Left lung (tissue), 4 donors: ENCODE measurements at regions not wholly inside any gene's neighbourhood (a gene's known extent, or its start where the extent isn't known, plus 50 kb on each side); places are given as distances from the start of the nearest gene placed in this dataset.
A peak's percentile ranks its signal among the peaks of the same experiment; 100 is the strongest.

ENCODE experiments used
- ATAC-seq: fragments of 200-7000 bp; cut with Tn5 transposase; one replicate; pipeline ENCODE4 v1.9.1; 2020; ENCODE audit warnings: moderate library complexity
- DNase-seq, 4 donors: peaks; one replicate each; pipeline ENCODE4 v3.0.0-alpha.2; 2013 to 2020
- H3K27ac ChIP-seq, 2 donors: fragments of 200-600 bp; sonication (generic) in 1 of 2; one replicate each; pipeline versions ENCODE4 v1.5.0 to v1.8.0; 2020 to 2021
- H3K27me3 ChIP-seq, 2 donors: fragments of 200-600 bp; sonication (generic) in 1 of 2; one replicate each; pipeline versions ENCODE4 v1.5.0 to v1.8.0; 2020 to 2021
- H3K36me3 ChIP-seq, 2 donors: fragments of 200-600 bp; sonication (generic) in 1 of 2; one replicate each; pipeline versions ENCODE4 v1.5.0 to v1.8.0; 2020 to 2021
- H3K4me1 ChIP-seq, 2 donors: fragments of 200-600 bp; one replicate each; pipeline ENCODE4 v1.8.0; 2021
- H3K4me3 ChIP-seq, 2 donors: fragments of 200-600 bp; sonication (generic) in 1 of 2; one replicate each; pipeline versions ENCODE4 v1.5.0 to v1.8.0; 2020 to 2021; ENCODE audit warnings: mild to moderate bottlenecking in 1 of 2
- H3K9me3 ChIP-seq, 2 donors: fragments of 200-600 bp; sonication (generic) in 1 of 2; one replicate each; pipeline versions ENCODE4 v1.5.0 to v1.8.0; 2020 to 2021
- CTCF ChIP-seq, 2 donors: fragments of 200-600 bp; sonication (generic) in 1 of 2; IDR thresholded peaks; one replicate each; pipeline versions ENCODE4 v1.5.0 to v1.8.0; 2021; ENCODE audit warnings: antibody characterized with exemption in 2 of 2
- intact Hi-C, 2 donors: fragments of 100-400 bp; cut with DNase I; formaldehyde crosslinking; loops; one replicate each; pipeline versions ENCODE4 v1.11.2 to v1.14.2; 2022
- donor health status: DM: no; HTN: yes; CAD: no.
- donor health status: DM: no; HTN: no; CAD: no.

- Histone ChIP-seq H3K4me1 (no peaks in the 10 kb centered on the region), H3K27me3 (no peaks in the 10 kb centered on the region), H3K27ac (no peak overlapping the region), H3K36me3 (no peaks in the 10 kb centered on the region), H3K9me3 (peaks cover 0 to 12% of the 10 kb centered on the region in 2 donors), H3K4me3 (no peak overlapping the region)
- intact Hi-C loops = no loop called here
- ATAC-seq (no peak), DNase-seq (no peak)
- TF ChIP-seq CTCF (IDR thresholded peaks at IDR 0.05) = no peak
Measured at GRCh38 chr13:84191139-84191538, 308.9 kb upstream of the SLITRK1 start.

GRCh38 chr13:84187626-84188025, 305.4 kb upstream of the SLITRK1 start:
- no peak overlapping the region for H3K27ac ChIP-seq
- ATAC-seq (no peak), DNase-seq (no peak)
- H3K36me3 ChIP-seq = no peaks in the 10 kb centered on the region
- no peak for TF ChIP-seq CTCF (IDR thresholded peaks at IDR 0.05)
- no peaks in the 10 kb centered on the region for H3K9me3 ChIP-seq
- intact Hi-C loops = no loop called here
- no peak overlapping the region for H3K4me3 ChIP-seq
- no peaks in the 10 kb centered on the region for H3K27me3 ChIP-seq
- H3K4me1 ChIP-seq = no peaks in the 10 kb centered on the region

GRCh38 chr13:84139561-84140158, 257.4 kb upstream of the SLITRK1 start:
- intact Hi-C loops = no loop called here
- ATAC-seq = no peak
- no peaks in the 10 kb centered on the region for H3K27me3 ChIP-seq
- no peak overlapping the region for H3K4me3 ChIP-seq
- no peak for TF ChIP-seq CTCF (IDR thresholded peaks at IDR 0.05)
- H3K4me1 ChIP-seq = no peaks in the 10 kb centered on the region
- no peak overlapping the region for H3K27ac ChIP-seq
- no peak for DNase-seq
- H3K36me3 ChIP-seq = no peaks in the 10 kb centered on the region
- H3K9me3 ChIP-seq = no peaks in the 10 kb centered on the region

- H3K27ac ChIP-seq = no peak overlapping the region
- intact Hi-C loops = no loop called here
- H3K36me3 ChIP-seq = no peaks in the 10 kb centered on the region
- no peaks in the 10 kb centered on the region for H3K27me3 ChIP-seq
- DNase-seq (no peak), ATAC-seq (peak; percentile 59)
- no peaks in the 10 kb centered on the region for H3K9me3 ChIP-seq
- no peaks in the 10 kb centered on the region for H3K4me1 ChIP-seq
- no peak overlapping the region for H3K4me3 ChIP-seq
- TF ChIP-seq CTCF (IDR thresholded peaks at IDR 0.05) = no peak
Measured at GRCh38 chr13:84137292-84137691, 255.0 kb upstream of the SLITRK1 start.

- Histone ChIP-seq H3K9me3 (no peaks in the 10 kb centered on the region), H3K4me3 (no peak overlapping the region), H3K27me3 (no peaks in the 10 kb centered on the region), H3K4me1 (no peaks in the 10 kb centered on the region), H3K27ac (no peak overlapping the region), H3K36me3 (no peaks in the 10 kb centered on the region)
- DNase-seq (no peak), ATAC-seq (no peak)
- TF ChIP-seq CTCF (IDR thresholded peaks at IDR 0.05) = no peak
- intact Hi-C loops = no loop called here
Measured at GRCh38 chr13:84136582-84136981, 254.3 kb upstream of the SLITRK1 start.
